SK-N-SH treated with all-trans-retinoic acid at 6 μM for 48 hours (cell line): ENCODE measurements at regions not wholly inside any gene's neighbourhood (a gene's known extent, or its start where the extent isn't known, plus 50 kb on each side); places are given as distances from the start of the nearest gene placed in this dataset.

Source experiments
- ATAC-seq: fragments of 200-7000 bp; cut with Tn5 transposase; 3 replicates; pipeline ENCODE4 v1.9.1; 2020; ENCODE audit warnings: mild to moderate bottlenecking, moderate library complexity
- ARNTL ChIP-seq: fragments of 450-650 bp; formaldehyde crosslinking; IDR thresholded peaks from 2 replicates; pipeline ENCODE4 v1.5.0; 2020; ENCODE audit warnings: low read depth, mild to moderate bottlenecking, moderate library complexity, borderline replicate concordance
- BACH2 ChIP-seq: fragments of 250-450 bp; sonication (Bioruptor Pico); IDR thresholded peaks from 2 replicates; pipeline ENCODE4 v1.9.0; 2021; ENCODE audit warnings: mild to moderate bottlenecking, borderline replicate concordance
- CREB5 ChIP-seq: fragments of 250-450 bp; sonication (Bioruptor Pico); IDR thresholded peaks from 2 replicates; pipeline ENCODE4 v1.5.1; 2020; ENCODE audit warnings: low read depth, mild to moderate bottlenecking, moderate library complexity
- CSDC2 ChIP-seq: fragments of 250-450 bp; sonication (Bioruptor Pico); IDR thresholded peaks from 2 replicates; pipeline ENCODE4 v1.5.0; 2020; ENCODE audit warnings: mild to moderate bottlenecking, moderate library complexity
- ESRRG ChIP-seq: fragments of 250-450 bp; sonication (Bioruptor Pico); IDR thresholded peaks from 2 replicates; pipeline ENCODE4 v1.6.1; 2021; ENCODE audit warnings: mild to moderate bottlenecking
- GLIS3 ChIP-seq: fragments of 250-450 bp; sonication (Bioruptor Pico); IDR thresholded peaks from 2 replicates; pipeline ENCODE4 v1.5.0; 2020; ENCODE audit warnings: mild to moderate bottlenecking, moderate library complexity
- ISL1 ChIP-seq: fragments of 250-450 bp; sonication (Bioruptor Pico); IDR thresholded peaks from 2 replicates; pipeline ENCODE4 v2.1.2; 2022; ENCODE audit warnings: mild to moderate bottlenecking, moderate library complexity
- OSR1 ChIP-seq: fragments of 250-450 bp; sonication (Bioruptor Pico); IDR thresholded peaks from 2 replicates; pipeline ENCODE4 v1.8.0; 2022; ENCODE audit warnings: moderate library complexity, mild to moderate bottlenecking, inconsistent platforms
- PATZ1 ChIP-seq: fragments of 250-450 bp; sonication (Bioruptor Pico); IDR thresholded peaks from 2 replicates; pipeline ENCODE4 v1.8.0; 2020; ENCODE audit warnings: mild to moderate bottlenecking, moderate library complexity, borderline replicate concordance
- PPARA ChIP-seq: fragments of 250-450 bp; sonication (Bioruptor Pico); IDR thresholded peaks from 2 replicates; pipeline ENCODE4 v1.5.0; 2020; ENCODE audit warnings: mild to moderate bottlenecking, borderline replicate concordance
- RARB ChIP-seq: fragments of 250-450 bp; sonication (Bioruptor Pico); IDR thresholded peaks from 2 replicates; pipeline ENCODE4 v1.8.0; 2021; ENCODE audit warnings: mild to moderate bottlenecking, moderate library complexity
- TCF4 ChIP-seq: fragments of 250-450 bp; sonication (Bioruptor Pico); IDR thresholded peaks from 2 replicates; pipeline ENCODE4 v1.8.0; 2021; ENCODE audit warnings: mild to moderate bottlenecking, moderate library complexity, borderline replicate concordance
- TOX ChIP-seq: fragments of 250-450 bp; sonication (Bioruptor Pico); IDR thresholded peaks from 2 replicates; pipeline ENCODE4 v1.8.0; 2021; ENCODE audit warnings: mild to moderate bottlenecking, moderate library complexity, borderline replicate concordance
- ZC3H10 ChIP-seq: fragments of 250-450 bp; sonication (Bioruptor Pico); IDR thresholded peaks from 2 replicates; pipeline ENCODE4 v1.5.1; 2021; ENCODE audit warnings: mild to moderate bottlenecking, moderate library complexity
- ZFP3 ChIP-seq: fragments of 250-450 bp; sonication (Bioruptor Pico); IDR thresholded peaks from 2 replicates; pipeline ENCODE4 v1.5.0; 2020; ENCODE audit warnings: mild to moderate bottlenecking, moderate library complexity
- ZFP30 ChIP-seq: fragments of 450-650 bp; formaldehyde crosslinking; IDR thresholded peaks from 2 replicates; pipeline ENCODE4 v1.5.0; 2022; ENCODE audit warnings: mild to moderate bottlenecking, moderate library complexity
- ZNF565 ChIP-seq: fragments of 450-650 bp; formaldehyde crosslinking; conservative IDR thresholded peaks from 2 replicates; pipeline ENCODE4 v1.5.0; 2020; ENCODE audit warnings: low read depth, mild to moderate bottlenecking, moderate library complexity
- ZNF70 ChIP-seq: fragments of 450-650 bp; formaldehyde crosslinking; IDR thresholded peaks from 2 replicates; pipeline ENCODE4 v1.5.0; 2020; ENCODE audit warnings: mild to moderate bottlenecking, moderate library complexity
- ZNF8 ChIP-seq: fragments of 450-650 bp; formaldehyde crosslinking; IDR thresholded peaks from 2 replicates; pipeline ENCODE4 v1.5.0; 2020; ENCODE audit warnings: mild to moderate bottlenecking, moderate library complexity
- TF ChIP-seq, protein P1 (sequence below): fragments of 250-450 bp; sonication (Bioruptor Pico); IDR thresholded peaks from 2 replicates; pipeline ENCODE4 v1.5.1; 2021; ENCODE audit warnings: mild to moderate bottlenecking, moderate library complexity
- TF ChIP-seq, protein P2 (sequence below): fragments of 250-450 bp; sonication (Bioruptor Pico); IDR thresholded peaks from 2 replicates; pipeline ENCODE4 v1.8.0; 2021; ENCODE audit warnings: low read depth, mild to moderate bottlenecking, moderate library complexity, borderline replicate concordance

- TF ChIP-seq TCF4: no peak
- no peak for TF ChIP-seq ESRRG (CRISPR knock-in tag)
- no peak for TF ChIP-seq ZNF8 (CRISPR knock-in tag)
- ATAC-seq: no peak
These were observed 114.5 kb upstream of the ARPP21 start for GRCh38 chr3:35524856-35525255.

DNA sequence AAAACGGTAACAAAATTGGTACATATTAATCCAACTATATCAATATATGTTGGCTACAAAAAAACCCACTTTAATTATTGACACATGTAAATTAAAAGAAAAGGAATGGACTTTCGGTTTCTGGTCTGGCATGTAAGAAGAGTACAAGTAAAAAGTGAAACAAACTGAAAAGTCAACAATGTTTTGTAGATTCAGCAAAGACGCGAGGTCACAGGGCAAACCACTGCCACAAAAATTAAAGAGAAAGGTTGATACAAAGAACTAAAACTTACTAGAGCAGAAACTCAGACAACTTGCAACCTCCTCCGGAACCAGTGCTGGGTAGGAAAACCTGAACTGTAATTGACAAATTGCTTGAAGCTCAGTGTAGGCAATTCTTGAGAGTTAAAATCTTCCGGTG is 110.6 kb upstream of the ARPP21 start:
- no peak for TF ChIP-seq ZNF70 (CRISPR knock-in tag)
- TF ChIP-seq ZC3H10 (CRISPR knock-in tag): no peak
- no peak for TF ChIP-seq BACH2
- TF ChIP-seq TCF4: no peak
- no peak for TF ChIP-seq ISL1 (CRISPR knock-in tag)
- no peak for TF ChIP-seq GLIS3 (CRISPR knock-in tag)
- no peak for TF ChIP-seq RARB (CRISPR knock-in tag)
- TF ChIP-seq, all 23 proteins: peak for 0
- ATAC-seq: no peak

DNA sequence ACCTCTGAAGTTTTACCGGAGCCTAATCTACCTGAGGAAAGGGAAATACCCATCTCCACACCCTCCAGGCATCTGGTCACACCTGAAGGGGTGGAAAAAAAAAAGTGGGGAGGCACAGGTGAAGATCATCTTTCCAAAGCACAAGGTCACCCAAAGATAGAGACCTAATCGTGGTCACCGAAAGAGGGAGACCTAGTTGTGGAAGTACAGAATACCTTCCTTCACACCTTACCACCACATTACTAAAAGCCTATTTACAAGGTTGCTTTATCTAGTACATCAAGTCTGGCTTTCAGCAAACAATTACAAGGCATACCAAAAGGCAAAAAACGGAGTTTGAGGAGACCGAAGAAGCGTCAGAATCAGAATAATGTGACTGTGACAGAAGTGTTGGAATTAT is 110.0 kb upstream of the ARPP21 start:
- TF ChIP-seq ZFP30 (CRISPR knock-in tag) (no peak), OSR1 (CRISPR knock-in tag) (no peak), ZNF565 (CRISPR knock-in tag) (no peak), TOX (no peak), PPARA (CRISPR knock-in tag) (no peak), CREB5 (CRISPR knock-in tag) (no peak)
- no peak for ATAC-seq

GRCh38 chr3:35537265-35537664 is 102.1 kb upstream of the ARPP21 start:
- TF ChIP-seq TOX (no peak), ZNF565 (CRISPR knock-in tag) (no peak), OSR1 (CRISPR knock-in tag) (no peak), ZFP3 (CRISPR knock-in tag) (no peak), TCF4 (no peak), CREB5 (CRISPR knock-in tag) (no peak), ARNTL (CRISPR knock-in tag) (no peak), ZFP30 (CRISPR knock-in tag) (no peak), RARB (CRISPR knock-in tag) (no peak), ISL1 (CRISPR knock-in tag) (no peak), ESRRG (CRISPR knock-in tag) (no peak), GLIS3 (CRISPR knock-in tag) (no peak), ZNF70 (CRISPR knock-in tag) (no peak), BACH2 (no peak)
- TF ChIP-seq, protein P1, sequence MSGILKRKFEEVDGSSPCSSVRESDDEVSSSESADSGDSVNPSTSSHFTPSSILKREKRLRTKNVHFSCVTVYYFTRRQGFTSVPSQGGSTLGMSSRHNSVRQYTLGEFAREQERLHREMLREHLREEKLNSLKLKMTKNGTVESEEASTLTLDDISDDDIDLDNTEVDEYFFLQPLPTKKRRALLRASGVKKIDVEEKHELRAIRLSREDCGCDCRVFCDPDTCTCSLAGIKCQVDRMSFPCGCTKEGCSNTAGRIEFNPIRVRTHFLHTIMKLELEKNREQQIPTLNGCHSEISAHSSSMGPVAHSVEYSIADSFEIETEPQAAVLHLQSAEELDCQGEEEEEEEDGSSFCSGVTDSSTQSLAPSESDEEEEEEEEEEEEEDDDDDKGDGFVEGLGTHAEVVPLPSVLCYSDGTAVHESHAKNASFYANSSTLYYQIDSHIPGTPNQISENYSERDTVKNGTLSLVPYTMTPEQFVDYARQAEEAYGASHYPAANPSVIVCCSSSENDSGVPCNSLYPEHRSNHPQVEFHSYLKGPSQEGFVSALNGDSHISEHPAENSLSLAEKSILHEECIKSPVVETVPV (CRISPR knock-in tag): no peak
- TF ChIP-seq, protein P2, sequence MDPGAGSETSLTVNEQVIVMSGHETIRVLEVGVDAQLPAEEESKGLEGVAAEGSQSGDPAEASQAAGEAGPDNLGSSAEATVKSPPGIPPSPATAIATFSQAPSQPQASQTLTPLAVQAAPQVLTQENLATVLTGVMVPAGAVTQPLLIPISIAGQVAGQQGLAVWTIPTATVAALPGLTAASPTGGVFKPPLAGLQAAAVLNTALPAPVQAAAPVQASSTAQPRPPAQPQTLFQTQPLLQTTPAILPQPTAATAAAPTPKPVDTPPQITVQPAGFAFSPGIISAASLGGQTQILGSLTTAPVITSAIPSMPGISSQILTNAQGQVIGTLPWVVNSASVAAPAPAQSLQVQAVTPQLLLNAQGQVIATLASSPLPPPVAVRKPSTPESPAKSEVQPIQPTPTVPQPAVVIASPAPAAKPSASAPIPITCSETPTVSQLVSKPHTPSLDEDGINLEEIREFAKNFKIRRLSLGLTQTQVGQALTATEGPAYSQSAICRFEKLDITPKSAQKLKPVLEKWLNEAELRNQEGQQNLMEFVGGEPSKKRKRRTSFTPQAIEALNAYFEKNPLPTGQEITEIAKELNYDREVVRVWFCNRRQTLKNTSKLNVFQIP: no peak
- no peak for ATAC-seq

GRCh38 chr3:35544976-35545375 is 94.3 kb upstream of the ARPP21 start:
- TF ChIP-seq GLIS3 (CRISPR knock-in tag) (no peak), CREB5 (CRISPR knock-in tag) (no peak), CSDC2 (CRISPR knock-in tag) (no peak), ZFP3 (CRISPR knock-in tag) (no peak), PATZ1 (CRISPR knock-in tag) (no peak), BACH2 (no peak), PPARA (CRISPR knock-in tag) (no peak), ESRRG (CRISPR knock-in tag) (no peak), ZNF70 (CRISPR knock-in tag) (no peak), ZFP30 (CRISPR knock-in tag) (no peak), ZC3H10 (CRISPR knock-in tag) (no peak), TCF4 (no peak), ISL1 (CRISPR knock-in tag) (no peak), ZNF8 (CRISPR knock-in tag) (no peak)
- TF ChIP-seq, protein P2: no peak
- no peak for ATAC-seq
